Stimulated activated naive CD4-positive, alpha-beta T cell (primary cell): ENCODE measurements at regions not wholly inside any gene's neighbourhood (a gene's known extent, or its start where the extent isn't known, plus 50 kb on each side); places are given as distances from the start of the nearest gene placed in this dataset.
A peak's percentile ranks its signal among the peaks of the same experiment; 100 is the strongest.

ENCODE experiments used
- DNase-seq, 6 experiments: peaks; one replicate each; lab custom pipeline; 2025; lab: John Stamatoyannopoulos, UW

DNA sequence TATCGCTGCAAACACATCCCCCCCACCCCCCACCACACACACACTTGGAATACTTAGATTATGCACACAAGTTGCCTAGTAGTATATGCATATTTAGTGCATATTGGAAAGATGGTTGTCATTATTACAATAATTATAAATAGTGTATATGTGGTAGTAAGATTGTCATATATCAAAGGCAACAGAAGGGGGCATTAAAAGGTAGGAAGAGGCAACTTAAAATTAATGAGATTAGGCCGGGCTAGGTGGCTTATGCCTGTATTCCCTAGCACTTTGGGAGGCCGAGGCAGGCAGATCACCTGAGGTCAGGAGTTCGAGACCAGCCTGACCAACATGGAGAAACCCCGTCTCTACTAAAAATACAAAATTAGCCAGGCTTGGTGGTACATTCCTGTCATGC, 52.1 kb downstream of the GSC start:
- no peak for DNase-seq

GRCh38 chr14:94716976-94717375, 52.9 kb downstream of the GSC start:
- no peak for DNase-seq

GRCh38 chr14:94713115-94713514, 56.8 kb downstream of the GSC start:
- DNase-seq: no peak

DNA sequence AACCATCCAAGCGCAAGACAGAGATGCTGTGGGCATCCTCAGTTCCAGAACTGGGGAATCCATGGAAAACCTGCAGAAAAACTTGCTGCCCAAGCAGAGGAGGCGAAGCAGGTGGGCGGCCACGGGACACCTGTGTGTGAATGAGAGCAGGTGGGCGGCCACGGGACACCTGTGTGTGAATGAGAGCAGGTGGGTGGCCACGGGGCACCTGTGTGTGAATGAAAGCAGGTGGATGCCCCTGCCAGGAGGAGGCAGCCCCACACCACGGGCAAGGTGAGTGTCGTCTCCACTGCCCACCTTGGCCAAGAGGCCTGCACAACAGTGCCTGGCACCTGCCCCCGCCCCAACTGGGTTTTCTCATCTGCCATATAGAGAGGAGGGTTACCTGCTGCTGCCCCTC, 59.2 kb downstream of the GSC start:
- DNase-seq: no peak

DNA sequence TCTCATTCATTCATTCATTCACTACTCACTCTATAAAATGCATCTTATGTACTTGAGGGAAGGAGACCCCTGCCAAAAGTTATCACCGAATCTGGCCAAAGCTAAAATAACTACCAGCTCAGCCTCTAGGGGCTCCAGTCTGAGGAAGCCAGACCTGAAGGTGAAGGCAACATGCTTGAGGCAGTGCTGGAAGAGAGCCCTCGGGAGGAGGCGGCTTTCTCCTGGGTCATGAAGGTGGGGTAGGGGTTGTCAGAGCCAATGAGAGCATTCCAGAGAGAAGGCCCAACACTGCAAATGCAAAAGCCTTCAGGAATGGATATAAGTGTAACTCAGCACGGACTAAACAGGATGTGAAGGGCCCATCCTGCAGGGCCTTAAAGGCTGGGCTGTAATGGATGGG, 62.4 kb downstream of the GSC start:
- no peak for DNase-seq

- DNase-seq: no peak
These were observed 63.8 kb downstream of the GSC start for GRCh38 chr14:94706133-94706532.

- no peak for DNase-seq
These were observed 67.3 kb downstream of the GSC start for GRCh38 chr14:94702629-94703028.

DNA sequence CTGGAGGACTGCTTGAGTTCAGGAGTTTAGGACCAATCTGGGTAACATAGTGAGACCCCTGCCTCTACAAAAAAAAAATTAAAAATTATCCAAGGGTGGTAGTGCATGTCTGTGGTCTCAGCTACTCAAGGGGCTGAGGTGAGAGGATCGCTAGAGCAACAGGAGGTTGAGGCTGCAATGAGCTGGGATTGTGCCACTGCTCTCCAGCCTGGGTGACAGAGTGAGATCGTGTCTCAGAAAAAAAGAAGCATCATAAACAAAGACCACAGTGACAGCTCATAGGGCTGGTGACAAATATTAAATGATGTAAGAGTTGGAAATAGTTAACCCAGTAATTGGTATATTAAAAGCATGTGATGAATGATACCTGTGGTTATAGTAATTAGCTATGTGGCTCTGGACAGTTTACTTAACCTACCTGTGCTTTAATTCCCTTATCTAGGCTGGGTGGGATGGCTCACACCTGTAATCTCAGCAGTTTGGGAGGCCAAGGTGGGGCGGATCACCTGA, 68.0 kb downstream of the GSC start:
- DNase-seq: no peak

DNA sequence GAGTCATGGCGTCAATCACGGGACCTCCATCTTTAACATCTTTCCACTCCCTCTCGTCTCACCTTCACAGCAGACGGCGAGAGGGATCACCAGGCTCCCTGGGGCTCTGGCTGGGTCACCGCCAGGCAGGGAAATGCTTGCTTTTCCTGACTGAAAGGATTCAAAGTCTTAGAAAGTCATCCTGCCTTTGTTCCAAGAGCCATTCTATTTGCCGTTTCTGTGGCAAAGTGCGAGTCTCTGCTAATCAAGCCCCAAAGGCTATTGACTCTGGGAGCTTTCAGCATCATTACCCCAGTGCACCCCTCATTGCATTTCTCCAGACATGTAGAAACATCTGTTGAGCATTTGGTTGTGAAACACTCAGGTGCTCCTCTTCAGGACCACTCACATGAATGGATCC, 69.6 kb downstream of the GSC start:
- DNase-seq: no peak

GRCh38 chr14:94699831-94700230, 70.1 kb downstream of the GSC start:
- DNase-seq: no peak

- no peak for DNase-seq
These were observed 71.9 kb downstream of the GSC start for GRCh38 chr14:94697773-94698556.

GRCh38 chr14:94696518-94696917, 73.4 kb downstream of the GSC start:
- no peak for DNase-seq

DNA sequence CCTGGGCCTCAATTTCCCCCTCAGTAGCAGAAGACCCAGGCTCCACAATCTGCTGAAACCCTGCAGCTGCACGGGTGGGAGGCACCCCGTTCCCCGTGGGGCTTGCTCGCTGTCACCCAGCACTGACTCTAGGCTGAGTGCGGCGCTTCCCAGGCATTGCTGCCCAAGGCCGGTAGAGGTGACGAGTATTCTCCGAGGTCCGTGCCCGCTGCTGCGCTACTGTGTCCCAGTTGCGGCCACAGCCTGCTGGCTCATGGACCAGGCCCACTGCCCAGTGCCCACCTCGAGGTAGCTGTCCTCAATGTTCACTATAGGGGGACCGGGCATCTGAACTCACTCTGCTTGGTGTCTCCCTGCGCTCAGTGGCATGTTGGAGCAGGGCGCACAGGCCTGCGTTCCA, 74.7 kb downstream of the GSC start:
- no peak for DNase-seq

DNA sequence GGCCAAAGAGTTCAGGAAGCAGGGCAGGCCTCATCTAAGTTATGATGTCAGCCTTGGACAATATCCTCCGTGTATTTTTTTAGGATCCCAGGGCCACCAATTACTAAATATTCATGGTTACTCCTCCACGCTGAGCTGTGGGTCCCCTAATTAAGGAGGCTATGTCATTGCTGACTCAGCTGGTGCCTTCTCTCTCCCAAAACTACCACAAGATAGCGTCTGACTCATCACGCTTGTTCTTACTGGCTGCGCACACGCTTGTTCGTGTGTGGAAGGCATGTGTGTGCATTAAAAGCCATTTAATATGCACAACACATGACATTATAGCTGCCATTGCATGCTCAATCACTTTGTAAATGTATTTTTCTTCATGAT, 78.3 kb downstream of the GSC start:
- DNase-seq: no peak

DNA sequence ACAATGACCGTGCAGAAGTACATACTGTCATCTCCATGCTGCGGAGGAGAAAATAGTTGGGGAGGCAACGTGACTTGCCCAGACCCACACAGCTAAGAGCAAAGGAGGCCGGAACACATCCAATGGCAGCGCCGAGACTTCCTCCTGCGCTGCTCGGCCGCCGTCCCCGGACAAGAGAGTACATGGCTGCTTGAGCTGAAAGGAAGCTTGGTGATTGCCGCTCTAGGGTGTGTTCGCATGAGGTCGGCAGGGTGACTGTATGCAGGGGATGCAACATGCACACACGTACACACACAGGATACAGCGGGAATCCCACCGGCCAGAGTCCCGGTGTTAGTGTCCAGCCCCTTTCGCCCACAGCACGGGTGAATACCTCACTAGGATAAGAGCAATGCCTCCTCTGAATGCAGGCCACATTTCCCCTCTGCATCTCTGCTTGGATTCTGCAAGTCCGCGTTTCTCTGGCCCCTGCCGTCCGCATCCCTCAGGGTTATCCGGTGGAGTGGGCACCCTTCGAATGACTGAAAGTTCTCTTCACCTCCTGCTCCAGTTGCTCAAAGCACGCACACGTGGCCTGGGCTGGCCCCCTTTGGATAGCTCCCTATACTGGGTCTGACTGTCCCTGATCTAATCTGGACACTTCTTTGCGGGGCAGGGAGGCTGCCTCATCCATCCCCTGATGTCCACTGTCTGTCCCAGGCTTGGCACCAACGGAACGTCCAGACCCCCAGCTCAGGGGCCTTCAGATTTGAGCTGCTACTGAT, 78.8 kb downstream of the GSC start:
- no peak for DNase-seq

GRCh38 chr14:94690486-94690885, 78.3 kb downstream of the SERPINA3 start:
- DNase-seq: no peak

GRCh38 chr14:94689985-94690400, 77.8 kb downstream of the SERPINA3 start:
- DNase-seq: no peak

DNA sequence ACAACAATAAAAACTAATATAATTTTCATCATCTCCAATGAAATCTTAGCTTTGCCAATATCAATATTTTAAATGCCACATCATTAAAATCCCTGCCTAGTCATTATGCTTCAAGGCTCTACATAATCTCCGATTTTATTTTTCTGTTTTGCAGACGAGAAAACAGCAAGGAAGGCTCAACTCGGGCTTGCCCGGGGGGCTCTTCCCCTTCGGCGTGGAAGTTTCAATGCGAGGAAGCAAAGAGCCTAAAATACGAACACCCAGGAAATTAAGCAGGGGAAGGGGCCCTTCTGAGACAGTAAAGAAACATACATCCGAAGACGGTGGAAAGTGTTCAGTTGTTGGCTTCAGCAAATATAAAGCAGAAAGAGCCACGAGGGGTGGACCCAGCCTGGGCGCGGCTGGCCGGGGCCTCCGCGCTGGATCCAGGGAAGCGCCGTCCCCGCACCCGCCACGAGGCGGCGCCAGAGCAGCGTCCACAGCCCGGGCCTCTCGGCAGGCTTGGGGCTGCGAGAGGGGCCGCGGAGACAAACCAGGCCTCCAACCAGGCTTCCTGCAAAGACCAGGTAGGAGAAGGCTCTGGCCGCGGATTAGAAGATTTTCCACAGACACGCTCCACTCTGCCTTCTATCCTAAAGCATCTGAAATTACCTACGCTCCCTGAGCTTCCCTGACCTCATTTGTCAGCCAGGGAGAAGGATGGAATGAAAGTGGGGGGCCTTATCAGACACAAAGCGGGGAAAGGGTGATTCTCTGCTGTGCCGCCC, 77.2 kb downstream of the SERPINA3 start:
- peak in 2 of 6 experiments; percentile 2 to 8 for DNase-seq

DNA sequence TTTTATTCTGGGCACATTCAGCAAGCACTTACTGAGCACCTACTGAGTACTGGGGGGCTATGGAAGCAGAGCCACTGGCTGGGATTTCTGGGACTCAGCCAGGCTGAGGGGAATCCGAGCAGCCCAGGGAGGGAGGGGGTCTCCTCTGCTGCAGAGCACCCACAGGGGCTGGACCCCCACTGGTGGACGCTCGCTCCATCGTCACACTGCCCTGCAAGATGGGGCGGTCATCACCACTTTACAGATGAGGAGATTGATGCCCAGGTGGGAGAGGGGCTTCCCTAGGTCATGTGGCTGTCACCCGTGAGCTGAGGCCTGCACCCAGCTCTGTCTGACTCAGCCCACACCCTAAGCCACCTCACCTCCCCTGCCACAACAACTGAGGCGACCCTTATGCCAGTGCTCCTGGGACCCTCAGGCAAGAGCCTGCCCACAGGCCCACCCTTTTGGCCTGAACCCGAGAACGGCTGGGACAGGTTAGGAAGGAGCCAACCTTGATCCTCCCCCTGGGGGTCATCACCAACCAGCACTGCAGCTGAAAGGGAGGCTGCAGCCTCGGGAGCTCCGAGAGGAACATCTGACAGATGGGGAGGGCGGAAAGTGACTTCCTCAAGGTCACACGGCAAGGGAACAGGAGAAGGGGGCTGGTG, 74.4 kb downstream of the SERPINA3 start:
- no peak for DNase-seq

DNA sequence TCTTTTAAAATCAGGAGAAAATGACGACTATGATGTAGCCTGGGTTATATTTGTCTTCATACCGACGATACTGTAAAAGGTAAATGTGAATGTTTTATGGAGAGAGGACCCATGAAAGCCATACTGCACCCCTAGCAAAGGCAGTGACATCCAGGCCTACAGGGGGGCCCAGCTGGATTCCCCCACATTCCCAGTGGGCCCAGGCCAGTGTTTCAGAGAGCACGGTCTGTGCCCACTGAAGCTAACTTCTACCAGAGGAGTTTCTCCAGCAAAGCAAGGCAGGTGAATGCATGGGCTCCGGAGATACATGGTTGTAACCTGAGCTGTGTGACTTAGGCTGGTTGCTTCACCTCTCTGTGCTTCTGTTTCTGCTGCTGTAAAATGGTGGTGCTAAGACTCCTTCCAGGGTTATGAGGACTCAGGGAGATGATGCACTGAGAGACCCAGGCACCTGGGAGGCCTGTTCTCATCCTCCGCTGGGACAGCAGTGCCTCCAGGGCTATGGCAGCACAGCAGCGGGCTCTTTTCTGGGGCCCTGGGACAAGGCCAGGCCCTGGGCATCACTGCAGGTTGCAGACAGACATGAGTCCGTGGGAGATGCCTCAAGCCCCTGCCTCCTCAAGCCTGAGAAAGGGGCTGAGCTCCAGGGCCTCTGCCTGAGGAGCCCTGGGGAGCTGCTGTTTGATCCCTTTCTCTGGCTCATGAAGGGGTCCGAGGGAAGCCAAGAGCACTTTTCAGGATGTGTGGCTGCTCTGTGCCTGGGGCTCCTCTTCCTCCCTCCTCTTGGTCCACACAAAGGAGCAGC, 73.7 kb downstream of the SERPINA3 start:
- DNase-seq: no peak

- DNase-seq: no peak
These were observed 73.0 kb downstream of the SERPINA3 start for GRCh38 chr14:94685166-94685581.
